ENCODE measurements at regions not wholly inside any gene's neighbourhood (a gene's known extent, or its start where the extent isn't known, plus 50 kb on each side); places are given as distances from the start of the nearest gene placed in this dataset.

DNA sequence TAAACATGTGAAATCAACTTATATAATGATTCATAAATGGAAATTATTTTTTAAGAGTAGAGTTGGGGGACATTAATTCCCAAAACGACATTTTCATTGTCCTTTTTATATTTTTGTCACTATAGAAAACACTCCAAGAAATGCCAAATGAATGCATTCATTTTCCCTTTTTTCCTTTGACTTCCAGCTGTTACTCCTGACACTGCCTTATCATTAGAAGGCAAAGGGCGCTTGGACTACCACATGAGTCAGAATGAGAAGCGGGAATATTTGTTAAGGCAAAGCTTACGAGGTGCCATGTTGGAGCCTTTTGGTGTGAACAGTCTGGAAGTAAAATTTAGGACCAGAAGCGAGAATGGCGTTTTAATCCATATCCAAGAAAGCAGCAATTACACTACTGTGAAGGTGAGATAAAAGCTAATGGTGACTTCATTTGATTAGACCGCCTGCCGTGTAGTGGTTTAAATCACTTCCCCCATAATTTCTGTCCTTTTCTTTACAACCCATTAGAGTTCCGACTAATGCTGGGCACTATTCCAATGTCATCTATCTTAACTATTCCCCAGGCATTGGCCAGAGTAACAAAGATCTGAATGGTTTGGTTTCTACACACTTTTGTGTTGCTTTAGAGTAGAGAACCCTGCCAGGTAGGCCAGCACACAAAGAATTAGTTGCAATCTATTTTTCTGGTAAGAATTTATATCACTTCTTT lies 166.7 kb downstream of the FAT4 start:
- Histone ChIP-seq H3K27me3 (no peaks in the 10 kb centered on the region), H3K9me3 (no peaks in the 10 kb centered on the region), H3K4me3 (no peak overlapping the region), H3K27ac (no peak overlapping the region), H3K4me1 (no peaks in the 10 kb centered on the region), H3K36me3 (peaks cover 5% of the 10 kb centered on the region)
- WGBS: 88% methylated on average over 9 of the region's 9 CpGs
- no peak for TF ChIP-seq POLR2A (IDR thresholded peaks at IDR 0.05)
- no peak for TF ChIP-seq EP300 (IDR thresholded peaks at IDR 0.05)
- no peak for TF ChIP-seq POLR2AphosphoS5 (IDR thresholded peaks at IDR 0.05)
- TF ChIP-seq, protein P1, sequence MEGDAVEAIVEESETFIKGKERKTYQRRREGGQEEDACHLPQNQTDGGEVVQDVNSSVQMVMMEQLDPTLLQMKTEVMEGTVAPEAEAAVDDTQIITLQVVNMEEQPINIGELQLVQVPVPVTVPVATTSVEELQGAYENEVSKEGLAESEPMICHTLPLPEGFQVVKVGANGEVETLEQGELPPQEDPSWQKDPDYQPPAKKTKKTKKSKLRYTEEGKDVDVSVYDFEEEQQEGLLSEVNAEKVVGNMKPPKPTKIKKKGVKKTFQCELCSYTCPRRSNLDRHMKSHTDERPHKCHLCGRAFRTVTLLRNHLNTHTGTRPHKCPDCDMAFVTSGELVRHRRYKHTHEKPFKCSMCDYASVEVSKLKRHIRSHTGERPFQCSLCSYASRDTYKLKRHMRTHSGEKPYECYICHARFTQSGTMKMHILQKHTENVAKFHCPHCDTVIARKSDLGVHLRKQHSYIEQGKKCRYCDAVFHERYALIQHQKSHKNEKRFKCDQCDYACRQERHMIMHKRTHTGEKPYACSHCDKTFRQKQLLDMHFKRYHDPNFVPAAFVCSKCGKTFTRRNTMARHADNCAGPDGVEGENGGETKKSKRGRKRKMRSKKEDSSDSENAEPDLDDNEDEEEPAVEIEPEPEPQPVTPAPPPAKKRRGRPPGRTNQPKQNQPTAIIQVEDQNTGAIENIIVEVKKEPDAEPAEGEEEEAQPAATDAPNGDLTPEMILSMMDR (IDR thresholded peaks at IDR 0.05): no peak
- no peak for DNase-seq (ENCODE audit: low spot score in 2 of 2)

DNA sequence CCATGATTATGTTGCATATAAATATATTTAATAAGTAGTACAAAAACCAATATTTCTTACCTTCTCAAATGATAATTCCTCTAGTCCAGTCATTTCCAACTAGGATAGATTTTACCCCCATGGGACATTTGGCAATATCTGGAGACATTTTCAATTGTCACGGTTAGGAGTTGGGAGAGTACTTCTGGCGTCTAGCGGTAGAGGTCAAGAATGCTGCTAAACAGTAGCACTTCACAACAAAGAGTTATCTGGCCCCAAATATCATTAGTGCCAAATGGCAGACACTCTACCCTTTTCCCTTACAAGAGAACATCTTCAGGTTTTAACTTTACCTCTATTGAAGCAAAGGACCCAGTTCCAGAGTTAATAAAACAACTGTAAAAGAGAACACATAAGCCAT lies 168.1 kb downstream of the FAT4 start:
- 92% methylated on average over 3 of the region's 3 CpGs for WGBS
- Histone ChIP-seq H3K27ac (no peak overlapping the region), H3K4me3 (no peak overlapping the region), H3K27me3 (no peaks in the 10 kb centered on the region), H3K9me3 (no peaks in the 10 kb centered on the region), H3K36me3 (peaks cover 5% of the 10 kb centered on the region), H3K4me1 (no peaks in the 10 kb centered on the region)
- TF ChIP-seq, protein P1 (IDR thresholded peaks at IDR 0.05): no peak
- TF ChIP-seq EP300 (IDR thresholded peaks at IDR 0.05) (no peak), POLR2AphosphoS5 (IDR thresholded peaks at IDR 0.05) (no peak), POLR2A (IDR thresholded peaks at IDR 0.05) (no peak)
- no peak for DNase-seq (ENCODE audit: low spot score in 2 of 2)

DNA sequence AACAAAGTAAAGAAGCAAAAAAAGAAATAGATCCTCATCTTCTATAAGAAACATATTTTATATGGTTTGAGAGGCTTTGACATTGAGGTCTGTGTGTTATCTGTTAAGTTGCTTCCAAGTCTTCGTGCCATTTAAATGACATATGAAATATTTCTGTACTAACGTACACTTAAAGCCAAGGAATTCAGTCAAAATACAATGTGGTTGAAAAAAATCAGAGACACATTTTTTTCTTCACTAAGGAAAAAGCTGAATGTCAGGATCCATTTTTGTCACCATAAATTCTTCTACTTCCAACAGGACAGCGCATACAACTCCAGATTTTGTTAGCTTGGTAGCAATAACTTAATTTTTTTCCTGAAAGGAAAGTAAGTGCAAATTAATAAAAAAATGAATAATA lies 168.5 kb downstream of the FAT4 start:
- no peaks in the 10 kb centered on the region for H3K27me3 ChIP-seq
- DNase-seq (ENCODE audit: low spot score in 2 of 2): no peak
- TF ChIP-seq POLR2A (IDR thresholded peaks at IDR 0.05) (no peak), EP300 (IDR thresholded peaks at IDR 0.05) (no peak)
- TF ChIP-seq, protein P1 (IDR thresholded peaks at IDR 0.05): no peak
- no peak overlapping the region for H3K4me3 ChIP-seq
- WGBS: 73% methylated on average over 3 of the region's 3 CpGs
- H3K9me3 ChIP-seq: no peaks in the 10 kb centered on the region
- peaks cover 5% of the 10 kb centered on the region for H3K36me3 ChIP-seq
- H3K4me1 ChIP-seq: no peaks in the 10 kb centered on the region
- H3K27ac ChIP-seq: no peak overlapping the region

DNA sequence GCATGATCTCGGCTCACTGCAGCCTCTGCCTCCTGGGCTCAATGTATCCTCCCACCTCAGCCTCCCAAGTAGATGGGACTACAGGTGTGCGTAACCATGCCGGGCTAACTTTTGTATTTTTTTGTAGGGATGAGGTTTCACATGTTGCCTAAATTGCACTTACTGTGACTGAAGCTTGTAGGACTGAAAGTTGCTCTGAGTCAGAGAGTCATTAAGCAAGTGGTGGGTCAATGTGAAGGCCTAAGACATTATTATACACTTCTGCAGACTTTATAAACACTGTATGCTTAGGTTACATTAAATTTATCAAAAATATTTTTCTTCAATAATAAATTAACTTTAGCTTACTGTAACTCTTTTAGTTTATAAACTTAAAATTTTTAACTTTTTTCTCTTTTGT lies 170.2 kb downstream of the FAT4 start:
- no peaks in the 10 kb centered on the region for H3K27me3 ChIP-seq
- DNase-seq (ENCODE audit: low spot score in 2 of 2): no peak
- H3K4me1 ChIP-seq: no peaks in the 10 kb centered on the region
- H3K36me3 ChIP-seq: peaks cover 5% of the 10 kb centered on the region
- WGBS: 100% methylated on average over 3 of the region's 3 CpGs
- no peaks in the 10 kb centered on the region for H3K9me3 ChIP-seq
- H3K27ac ChIP-seq: no peak overlapping the region
- TF ChIP-seq POLR2A (IDR thresholded peaks at IDR 0.05) (no peak), EP300 (IDR thresholded peaks at IDR 0.05) (no peak), POLR2AphosphoS5 (IDR thresholded peaks at IDR 0.05) (no peak)
- TF ChIP-seq, protein P1 (IDR thresholded peaks at IDR 0.05): no peak
- no peak overlapping the region for H3K4me3 ChIP-seq

DNA sequence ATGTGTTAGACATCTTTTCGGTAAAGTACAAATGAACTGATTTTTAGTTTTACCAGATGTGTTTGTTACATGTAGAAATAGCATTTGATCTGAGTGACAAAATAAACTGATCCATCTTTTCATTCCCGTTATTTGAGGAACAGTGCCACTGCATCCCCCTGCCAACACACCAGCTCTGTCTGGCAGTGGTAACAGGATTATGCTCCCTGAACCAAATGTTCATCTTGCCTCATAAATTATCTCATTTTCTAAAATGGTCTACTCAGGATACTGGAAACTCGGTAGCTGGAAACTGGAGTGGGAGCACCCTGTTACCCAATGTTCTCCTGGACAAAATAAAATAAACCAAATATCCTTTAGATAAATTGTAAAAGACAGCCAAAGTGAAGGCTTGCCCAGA lies 171.6 kb downstream of the FAT4 start:
- DNase-seq (ENCODE audit: low spot score in 2 of 2): no peak
- no peak overlapping the region for H3K27ac ChIP-seq
- WGBS: 61% methylated on average over 3 of the region's 3 CpGs
- H3K4me3 ChIP-seq: no peak overlapping the region
- peaks cover 5% of the 10 kb centered on the region for H3K36me3 ChIP-seq
- no peaks in the 10 kb centered on the region for H3K4me1 ChIP-seq
- no peak for TF ChIP-seq EP300 (IDR thresholded peaks at IDR 0.05)
- no peak for TF ChIP-seq POLR2AphosphoS5 (IDR thresholded peaks at IDR 0.05)
- TF ChIP-seq POLR2A (IDR thresholded peaks at IDR 0.05): no peak
- TF ChIP-seq, protein P1 (IDR thresholded peaks at IDR 0.05): no peak
- H3K9me3 ChIP-seq: no peaks in the 10 kb centered on the region
- no peaks in the 10 kb centered on the region for H3K27me3 ChIP-seq

Data from suprapubic skin (tissue), 4 donors.